ENCODE measurements at regions not wholly inside any gene's neighbourhood (a gene's known extent, or its start where the extent isn't known, plus 50 kb on each side); places are given as distances from the start of the nearest gene placed in this dataset.

DNA sequence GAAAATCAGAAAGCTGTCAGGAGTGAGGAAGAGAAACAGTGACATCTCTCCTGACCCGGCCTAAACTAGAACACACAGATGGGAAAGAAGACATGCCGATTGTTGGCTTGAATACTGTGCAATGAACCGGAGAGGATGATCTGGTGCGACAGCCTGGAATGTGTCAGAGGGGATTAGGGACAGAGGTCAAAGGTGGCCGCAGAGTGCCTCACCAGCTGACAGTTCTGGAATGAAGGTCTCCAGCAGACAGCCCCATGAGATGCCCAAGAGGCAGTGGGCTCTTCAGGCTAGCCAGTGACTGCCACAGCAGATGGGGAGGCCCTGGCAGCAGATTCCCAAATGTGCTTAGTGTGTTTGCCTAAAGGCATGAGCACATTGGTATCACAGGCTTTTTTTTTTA is 623.2 kb downstream of the CDH8 start:
- Histone ChIP-seq H3K27me3 (ENCODE audit: control insufficient read depth in 1 of 2, insufficient read depth in 2 of 2, low read length in 2 of 2) (no peaks in the 10 kb centered on the region), H3K9me3 (ENCODE audit: low read length) (peaks cover 64% of the 10 kb centered on the region), H3K4me1 (ENCODE audit: insufficient read depth, low read length) (no peaks in the 10 kb centered on the region), H4K20me1 (ENCODE audit: insufficient read depth, low read length) (no peaks in the 10 kb centered on the region), H3K4me2 (ENCODE audit: low read depth, low read length) (no peak overlapping the region), H3K4me3 (replicated peaks in 1 of 3; ENCODE audit: insufficient read depth in 1 of 3, low read depth in 2 of 3, low read length in 3 of 3) (no peak overlapping the region), H3K36me3 (replicated peaks in 1 of 2; ENCODE audit: control insufficient read depth in 1 of 2, insufficient read depth in 2 of 2, low read length in 2 of 2) (no peaks in the 10 kb centered on the region), H2AFZ (ENCODE audit: low read length) (no peak overlapping the region), H3K79me2 (ENCODE audit: insufficient read depth, low read length) (no peaks in the 10 kb centered on the region), H3K9ac (ENCODE audit: insufficient read depth, low read depth, low read length) (no peak overlapping the region), H3K27ac (ENCODE audit: extremely low read length, insufficient read depth, low read length) (no peak overlapping the region)
- DNase-seq (ENCODE audit: low spot score): no peak
- intact Hi-C loops (cut with micrococcal nuclease; ENCODE audit: unreplicated experiment) (no loop called here), in situ Hi-C loops (cut with HindIII; ENCODE audit: extremely low pct_ligation_motif_present, low pct_unique_long_range_greater_than_20kb) (no loop called here)
- 2% methylated on average over 4 of the region's 5 CpGs for WGBS (ENCODE audit: low lambda C conversion rate)
- no TSS peak for BruUV-seq (replicated peaks)
- no peak for ATAC-seq
- ChIA-PET POLR2A (no interaction called here), CTCF (ENCODE audit: low intra/inter-chr PET ratio, low total read pairs) (no interaction called here)
- TF ChIP-seq CREB1 (IDR thresholded peaks at IDR 0.05): no peak
- TF ChIP-seq CREB1 (CRISPR knock-in tag; IDR thresholded peaks at IDR 0.05): no peak
- TF ChIP-seq GABPB1 (CRISPR knock-in tag; IDR thresholded peaks at IDR 0.05): no peak
- TF ChIP-seq, protein P1, sequence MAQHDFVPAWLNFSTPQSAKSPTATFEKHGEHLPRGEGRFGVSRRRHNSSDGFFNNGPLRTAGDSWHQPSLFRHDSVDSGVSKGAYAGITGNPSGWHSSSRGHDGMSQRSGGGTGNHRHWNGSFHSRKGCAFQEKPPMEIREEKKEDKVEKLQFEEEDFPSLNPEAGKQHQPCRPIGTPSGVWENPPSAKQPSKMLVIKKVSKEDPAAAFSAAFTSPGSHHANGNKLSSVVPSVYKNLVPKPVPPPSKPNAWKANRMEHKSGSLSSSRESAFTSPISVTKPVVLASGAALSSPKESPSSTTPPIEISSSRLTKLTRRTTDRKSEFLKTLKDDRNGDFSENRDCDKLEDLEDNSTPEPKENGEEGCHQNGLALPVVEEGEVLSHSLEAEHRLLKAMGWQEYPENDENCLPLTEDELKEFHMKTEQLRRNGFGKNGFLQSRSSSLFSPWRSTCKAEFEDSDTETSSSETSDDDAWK (CRISPR knock-in tag; IDR thresholded peaks at IDR 0.05): no peak
- TF ChIP-seq ZNF644 (CRISPR knock-in tag; IDR thresholded peaks at IDR 0.05; ENCODE audit: low read depth): no peak
- no peak for TF ChIP-seq DR1 (CRISPR knock-in tag; IDR thresholded peaks at IDR 0.05)
- TF ChIP-seq, protein P2, sequence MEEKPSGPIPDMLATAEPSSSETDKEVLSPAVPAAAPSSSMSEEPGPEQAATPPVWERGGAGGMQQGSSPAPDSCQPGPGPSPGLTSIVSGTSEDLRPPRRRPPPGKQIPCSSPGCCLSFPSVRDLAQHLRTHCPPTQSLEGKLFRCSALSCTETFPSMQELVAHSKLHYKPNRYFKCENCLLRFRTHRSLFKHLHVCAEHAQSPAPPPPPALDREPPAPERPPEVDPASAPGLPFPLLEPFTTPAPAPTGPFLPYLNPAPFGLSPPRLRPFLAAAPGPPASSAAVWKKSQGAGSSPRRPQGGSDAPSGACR (CRISPR knock-in tag; IDR thresholded peaks at IDR 0.05): no peak
- no peak for TF ChIP-seq U2AF2 (IDR thresholded peaks at IDR 0.05; ENCODE audit: low read depth, low read length)
- no peak for TF ChIP-seq ZNF709 (CRISPR knock-in tag; IDR thresholded peaks at IDR 0.05)
- TF ChIP-seq, protein P3, sequence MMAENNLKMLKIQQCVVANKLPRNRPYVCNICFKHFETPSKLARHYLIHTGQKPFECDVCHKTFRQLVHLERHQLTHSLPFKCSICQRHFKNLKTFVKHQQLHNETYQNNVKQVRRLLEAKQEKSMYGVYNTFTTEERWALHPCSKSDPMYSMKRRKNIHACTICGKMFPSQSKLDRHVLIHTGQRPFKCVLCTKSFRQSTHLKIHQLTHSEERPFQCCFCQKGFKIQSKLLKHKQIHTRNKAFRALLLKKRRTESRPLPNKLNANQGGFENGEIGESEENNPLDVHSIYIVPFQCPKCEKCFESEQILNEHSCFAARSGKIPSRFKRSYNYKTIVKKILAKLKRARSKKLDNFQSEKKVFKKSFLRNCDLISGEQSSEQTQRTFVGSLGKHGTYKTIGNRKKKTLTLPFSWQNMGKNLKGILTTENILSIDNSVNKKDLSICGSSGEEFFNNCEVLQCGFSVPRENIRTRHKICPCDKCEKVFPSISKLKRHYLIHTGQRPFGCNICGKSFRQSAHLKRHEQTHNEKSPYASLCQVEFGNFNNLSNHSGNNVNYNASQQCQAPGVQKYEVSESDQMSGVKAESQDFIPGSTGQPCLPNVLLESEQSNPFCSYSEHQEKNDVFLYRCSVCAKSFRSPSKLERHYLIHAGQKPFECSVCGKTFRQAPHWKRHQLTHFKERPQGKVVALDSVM (CRISPR knock-in tag; IDR thresholded peaks at IDR 0.05): no peak
- TF ChIP-seq, protein P4, sequence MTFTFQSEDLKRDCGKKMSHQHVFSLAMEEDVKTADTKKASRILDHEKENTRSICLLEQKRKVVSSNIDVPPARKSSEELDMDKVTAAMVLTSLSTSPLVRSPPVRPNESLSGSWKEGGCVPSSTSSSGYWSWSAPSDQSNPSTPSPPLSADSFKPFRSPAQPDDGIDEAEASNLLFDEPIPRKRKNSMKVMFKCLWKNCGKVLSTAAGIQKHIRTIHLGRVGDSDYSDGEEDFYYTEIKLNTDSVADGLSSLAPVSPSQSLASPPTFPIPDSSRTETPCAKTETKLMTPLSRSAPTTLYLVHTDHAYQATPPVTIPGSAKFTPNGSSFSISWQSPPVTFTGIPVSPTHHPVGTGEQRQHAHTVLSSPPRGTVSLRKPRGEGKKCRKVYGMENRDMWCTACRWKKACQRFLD (CRISPR knock-in tag; IDR thresholded peaks at IDR 0.05; ENCODE audit: borderline replicate concordance): no peak
- TF ChIP-seq KDM5A (IDR thresholded peaks at IDR 0.05; ENCODE audit: borderline replicate concordance, low read length): no peak
- TF ChIP-seq ZNF3 (CRISPR knock-in tag; IDR thresholded peaks at IDR 0.05): no peak
- TF ChIP-seq TRIM24 (CRISPR knock-in tag; IDR thresholded peaks at IDR 0.05): no peak
- no peak for TF ChIP-seq MZF1 (CRISPR knock-in tag; IDR thresholded peaks at IDR 0.05; ENCODE audit: borderline replicate concordance)
- no peak for TF ChIP-seq ZNF484 (CRISPR knock-in tag; IDR thresholded peaks at IDR 0.05; ENCODE audit: borderline replicate concordance, low read depth)
- no peak for FAIRE-seq

All from HepG2 (cell line).